CD4-positive, alpha-beta T cell treated with Interleukin-1 beta for 1 hour (primary cell): ENCODE measurements at regions not wholly inside any gene's neighbourhood (a gene's known extent, or its start where the extent isn't known, plus 50 kb on each side); places are given as distances from the start of the nearest gene placed in this dataset.

Experiments used
- DNase-seq, 2 donors: peaks; one replicate each; pipeline ENCODE4 v3.0.0-alpha.2; 2020 to 2022

GRCh38 chr12:125919856-125920470, 854.7 kb downstream of the AACS start:
- no peak for DNase-seq

GRCh38 chr12:125922330-125922729, 857.1 kb downstream of the AACS start:
- no peak for DNase-seq

GRCh38 chr12:125936502-125936901, 871.3 kb downstream of the AACS start:
- no peak for DNase-seq

- no peak for DNase-seq
These were observed 879.2 kb downstream of the AACS start for GRCh38 chr12:125944446-125944845.

- no peak for DNase-seq
These were observed 884.2 kb downstream of the AACS start for GRCh38 chr12:125949471-125949870.

- DNase-seq, result no peak
These were observed 889.1 kb downstream of the AACS start for GRCh38 chr12:125954362-125954761.

- DNase-seq, result no peak
These were observed 891.0 kb downstream of the AACS start for GRCh38 chr12:125956186-125956585.

GRCh38 chr12:125966641-125967040, 901.4 kb downstream of the AACS start:
- no peak for DNase-seq

- DNase-seq, result no peak
These were observed 903.2 kb downstream of the AACS start for GRCh38 chr12:125968413-125968812.

GRCh38 chr12:125971981-125972380, 906.7 kb downstream of the AACS start:
- DNase-seq, result no peak

- DNase-seq, result no peak
These were observed 913.1 kb downstream of the AACS start for GRCh38 chr12:125978286-125978685.

GRCh38 chr12:125981610-125982253, 916.5 kb downstream of the AACS start:
- DNase-seq, result no peak

- DNase-seq, result no peak
These were observed 918.0 kb downstream of the AACS start for GRCh38 chr12:125983094-125983783.

GRCh38 chr12:125983784-125984500, 918.7 kb downstream of the AACS start:
- DNase-seq, result no peak

GRCh38 chr12:125988545-125988944, 923.3 kb downstream of the AACS start:
- no peak for DNase-seq

GRCh38 chr12:125989696-125990095, 924.5 kb downstream of the AACS start:
- no peak for DNase-seq

- DNase-seq, result no peak
These were observed 931.2 kb downstream of the AACS start for GRCh38 chr12:125996443-125996842.

GRCh38 chr12:125999628-126000027, 934.4 kb downstream of the AACS start:
- no peak for DNase-seq

GRCh38 chr12:126019385-126019784, 954.1 kb downstream of the AACS start:
- no peak for DNase-seq

GRCh38 chr12:126021675-126022074, 956.4 kb downstream of the AACS start:
- DNase-seq, result no peak

- no peak for DNase-seq
These were observed 962.6 kb downstream of the AACS start for GRCh38 chr12:126027825-126028224.

- no peak for DNase-seq
These were observed 965.3 kb downstream of the AACS start for GRCh38 chr12:126030573-126030972.

- DNase-seq, result no peak
These were observed 968.5 kb downstream of the AACS start for GRCh38 chr12:126033751-126034150.

- no peak for DNase-seq
These were observed 971.1 kb downstream of the AACS start for GRCh38 chr12:126036348-126036747.
